ENCODE measurements at regions not wholly inside any gene's neighbourhood (a gene's known extent, or its start where the extent isn't known, plus 50 kb on each side); places are given as distances from the start of the nearest gene placed in this dataset.

- H3K4me3 ChIP-seq (ENCODE audit: low read length), result no peak overlapping the region
- TF ChIP-seq, protein P1, sequence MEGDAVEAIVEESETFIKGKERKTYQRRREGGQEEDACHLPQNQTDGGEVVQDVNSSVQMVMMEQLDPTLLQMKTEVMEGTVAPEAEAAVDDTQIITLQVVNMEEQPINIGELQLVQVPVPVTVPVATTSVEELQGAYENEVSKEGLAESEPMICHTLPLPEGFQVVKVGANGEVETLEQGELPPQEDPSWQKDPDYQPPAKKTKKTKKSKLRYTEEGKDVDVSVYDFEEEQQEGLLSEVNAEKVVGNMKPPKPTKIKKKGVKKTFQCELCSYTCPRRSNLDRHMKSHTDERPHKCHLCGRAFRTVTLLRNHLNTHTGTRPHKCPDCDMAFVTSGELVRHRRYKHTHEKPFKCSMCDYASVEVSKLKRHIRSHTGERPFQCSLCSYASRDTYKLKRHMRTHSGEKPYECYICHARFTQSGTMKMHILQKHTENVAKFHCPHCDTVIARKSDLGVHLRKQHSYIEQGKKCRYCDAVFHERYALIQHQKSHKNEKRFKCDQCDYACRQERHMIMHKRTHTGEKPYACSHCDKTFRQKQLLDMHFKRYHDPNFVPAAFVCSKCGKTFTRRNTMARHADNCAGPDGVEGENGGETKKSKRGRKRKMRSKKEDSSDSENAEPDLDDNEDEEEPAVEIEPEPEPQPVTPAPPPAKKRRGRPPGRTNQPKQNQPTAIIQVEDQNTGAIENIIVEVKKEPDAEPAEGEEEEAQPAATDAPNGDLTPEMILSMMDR (conservative IDR thresholded peaks at IDR 0.05; ENCODE audit: low read depth, low read length), result no peak
- DNase-seq (ENCODE audit: low read depth), result no peak
These were observed 73.9 kb upstream of the TAF9B start for GRCh38 chrX:78213331-78213730.

DNA sequence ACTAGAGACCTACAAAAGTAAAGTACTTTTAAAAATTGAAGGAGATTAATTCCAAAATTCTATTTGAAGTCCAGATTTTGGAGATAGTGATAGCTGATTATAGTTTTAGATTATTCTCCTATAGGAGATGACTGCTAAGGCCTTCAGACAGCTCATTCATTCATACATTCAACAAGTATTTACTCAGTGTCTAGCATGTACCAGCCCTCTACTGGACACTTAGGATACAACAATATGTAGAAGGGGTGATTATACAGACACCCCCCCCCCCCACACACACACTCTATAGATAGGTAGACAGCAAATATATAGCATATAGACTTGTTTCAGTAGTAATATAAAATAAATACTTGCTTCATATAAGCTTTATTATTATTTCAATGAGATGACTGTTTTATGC lies 60.4 kb upstream of the TAF9B start:
- H3K4me3 ChIP-seq (ENCODE audit: low read length), result no peak overlapping the region
- TF ChIP-seq, protein P1 (conservative IDR thresholded peaks at IDR 0.05; ENCODE audit: low read depth, low read length), result peak; percentile 4
- DNase-seq (ENCODE audit: low read depth), result no peak
